NT2/D1 (cell line): ENCODE measurements at regions not wholly inside any gene's neighbourhood (a gene's known extent, or its start where the extent isn't known, plus 50 kb on each side); places are given as distances from the start of the nearest gene placed in this dataset.

Experiments
- DNase-seq: peaks from one replicate; pipeline ENCODE4 v3.0.0-alpha.2; 2011; ENCODE audit warnings: low read depth, low spot score
- H3K27me3 ChIP-seq: 2 replicates; pipeline ENCODE4 v1.6.0; 2011; ENCODE audit warnings: mild to moderate bottlenecking; ENCODE audit not compliant: insufficient read length, insufficient read depth
- H3K36me3 ChIP-seq: 2 replicates; pipeline ENCODE4 v1.6.1; 2011; ENCODE audit warnings: mild to moderate bottlenecking, low read length, mixed read lengths; ENCODE audit not compliant: insufficient read depth, insufficient read length
- H3K4me1 ChIP-seq: 2 replicates; pipeline ENCODE4 v1.5.1; 2011; ENCODE audit not compliant: insufficient read depth, insufficient read length
- H3K4me3 ChIP-seq: 2 replicates; pipeline ENCODE4 v1.5.1; 2011; ENCODE audit warnings: low read depth; ENCODE audit not compliant: insufficient read length
- H3K9ac ChIP-seq: 2 replicates; pipeline ENCODE4 v1.6.0; 2011; ENCODE audit warnings: low read depth; ENCODE audit not compliant: insufficient read length
- H3K9me3 ChIP-seq: 2 replicates; pipeline ENCODE4 v1.5.1; 2011; ENCODE audit warnings: mild to moderate bottlenecking, low read length; ENCODE audit not compliant: insufficient read depth
- SUZ12 ChIP-seq: IDR thresholded peaks from 2 replicates; pipeline ENCODE4 v1.6.1; 2011; ENCODE audit not compliant: insufficient read length, insufficient read depth; ENCODE audit errors: extremely low read depth
- YY1 ChIP-seq: IDR thresholded peaks from 2 replicates; pipeline ENCODE4 v1.6.1; 2011; ENCODE audit not compliant: insufficient read length, insufficient read depth
- ZNF274 ChIP-seq: IDR thresholded peaks from 2 replicates; pipeline ENCODE4 v1.6.1; 2011; ENCODE audit warnings: mild to moderate bottlenecking, low read depth, low read length

- DNase-seq = no peak
- peaks cover 6% of the 10 kb centered on the region; the same call in 1 of the 2 replicates for H3K9me3 ChIP-seq
- H3K36me3 ChIP-seq = no peaks in the 10 kb centered on the region
- TF ChIP-seq YY1 (no peak), ZNF274 (no peak)
- no peak overlapping the region for H3K9ac ChIP-seq
- H3K4me1 ChIP-seq = no peaks in the 10 kb centered on the region
- no peaks in the 10 kb centered on the region for H3K27me3 ChIP-seq
- H3K4me3 ChIP-seq = no peak overlapping the region
Observed at GRCh38 chr19:31185261-31185660, 164.0 kb downstream of the TSHZ3 start.

GRCh38 chr19:31181535-31181934 lies 167.7 kb downstream of the TSHZ3 start:
- no peak for DNase-seq
- Histone ChIP-seq H3K9ac (no peak overlapping the region), H3K36me3 (no peaks in the 10 kb centered on the region), H3K4me1 (no peaks in the 10 kb centered on the region), H3K9me3 (no peaks in the 10 kb centered on the region), H3K27me3 (no peaks in the 10 kb centered on the region), H3K4me3 (no peak overlapping the region)
- TF ChIP-seq SUZ12 (no peak), ZNF274 (no peak), YY1 (no peak)

- Histone ChIP-seq H3K9me3 (no peaks in the 10 kb centered on the region), H3K4me3 (no peak overlapping the region), H3K9ac (no peak overlapping the region), H3K27me3 (no peaks in the 10 kb centered on the region), H3K36me3 (no peaks in the 10 kb centered on the region), H3K4me1 (no peaks in the 10 kb centered on the region)
- TF ChIP-seq ZNF274 = no peak
- no peak for TF ChIP-seq YY1
- TF ChIP-seq SUZ12 = no peak
- no peak for DNase-seq
Observed at GRCh38 chr19:31180907-31181306, 168.3 kb downstream of the TSHZ3 start.

- Histone ChIP-seq H3K27me3 (no peaks in the 10 kb centered on the region), H3K9me3 (no peaks in the 10 kb centered on the region), H3K4me3 (no peak overlapping the region), H3K4me1 (no peaks in the 10 kb centered on the region), H3K36me3 (no peaks in the 10 kb centered on the region), H3K9ac (no peak overlapping the region)
- DNase-seq = no peak
- TF ChIP-seq YY1 = no peak
- TF ChIP-seq ZNF274 = no peak
- TF ChIP-seq SUZ12 = no peak
Observed at GRCh38 chr19:31179471-31179852, 169.8 kb downstream of the TSHZ3 start.

- Histone ChIP-seq H3K4me1 (no peaks in the 10 kb centered on the region), H3K9me3 (no peaks in the 10 kb centered on the region), H3K27me3 (no peaks in the 10 kb centered on the region), H3K9ac (no peak overlapping the region), H3K36me3 (no peaks in the 10 kb centered on the region), H3K4me3 (no peak overlapping the region)
- no peak for DNase-seq
- TF ChIP-seq SUZ12 (no peak), YY1 (no peak), ZNF274 (no peak)
Observed at GRCh38 chr19:31178833-31179470, 170.3 kb downstream of the TSHZ3 start.

GRCh38 chr19:31177246-31177645 lies 172.0 kb downstream of the TSHZ3 start:
- H3K9me3 ChIP-seq = no peaks in the 10 kb centered on the region
- DNase-seq = no peak
- H3K9ac ChIP-seq = no peak overlapping the region
- no peak overlapping the region for H3K4me3 ChIP-seq
- H3K36me3 ChIP-seq = no peaks in the 10 kb centered on the region
- no peaks in the 10 kb centered on the region for H3K4me1 ChIP-seq
- no peaks in the 10 kb centered on the region for H3K27me3 ChIP-seq
- TF ChIP-seq ZNF274 (no peak), SUZ12 (no peak), YY1 (no peak)

- Histone ChIP-seq H3K4me3 (no peak overlapping the region), H3K9ac (no peak overlapping the region), H3K4me1 (no peaks in the 10 kb centered on the region), H3K9me3 (no peaks in the 10 kb centered on the region), H3K27me3 (no peaks in the 10 kb centered on the region), H3K36me3 (no peaks in the 10 kb centered on the region)
- DNase-seq = no peak
- no peak for TF ChIP-seq YY1
- TF ChIP-seq SUZ12 = no peak
- no peak for TF ChIP-seq ZNF274
Observed at GRCh38 chr19:31175564-31176348, 173.5 kb downstream of the TSHZ3 start.

GRCh38 chr19:31174948-31175347 lies 174.3 kb downstream of the TSHZ3 start:
- Histone ChIP-seq H3K36me3 (no peaks in the 10 kb centered on the region), H3K4me1 (no peaks in the 10 kb centered on the region), H3K9me3 (no peaks in the 10 kb centered on the region), H3K9ac (no peak overlapping the region), H3K4me3 (no peak overlapping the region), H3K27me3 (no peaks in the 10 kb centered on the region)
- no peak for DNase-seq
- TF ChIP-seq YY1 (no peak), ZNF274 (no peak), SUZ12 (no peak)
